NOMO-1 (cell line): ENCODE measurements at regions not wholly inside any gene's neighbourhood (a gene's known extent, or its start where the extent isn't known, plus 50 kb on each side); places are given as distances from the start of the nearest gene placed in this dataset.

ENCODE experiments used
- DNase-seq, 2 experiments: peaks; one replicate each; lab custom pipeline; 2025; ENCODE audit not compliant: unreplicated experiment in 2 of 2; lab: John Stamatoyannopoulos, UW

- no peak for DNase-seq
Measured at GRCh38 chr18:78675231-78675630, 304.4 kb upstream of the SALL3 start.

GRCh38 chr18:78676622-78677482, 302.8 kb upstream of the SALL3 start:
- no peak for DNase-seq

- no peak for DNase-seq
Measured at GRCh38 chr18:78677483-78678317, 301.9 kb upstream of the SALL3 start.

GRCh38 chr18:78678318-78678695, 301.3 kb upstream of the SALL3 start:
- no peak for DNase-seq

- DNase-seq: no peak
Measured at GRCh38 chr18:78679031-78679430, 300.6 kb upstream of the SALL3 start.

- no peak for DNase-seq
Measured at GRCh38 chr18:78679613-78680260, 299.9 kb upstream of the SALL3 start.

- no peak for DNase-seq
Measured at GRCh38 chr18:78681396-78681795, 298.2 kb upstream of the SALL3 start.

GRCh38 chr18:78681934-78682333, 297.7 kb upstream of the SALL3 start:
- no peak for DNase-seq

GRCh38 chr18:78682716-78683115, 296.9 kb upstream of the SALL3 start:
- no peak for DNase-seq

GRCh38 chr18:78683191-78684010, 296.2 kb upstream of the SALL3 start:
- DNase-seq: no peak

- no peak for DNase-seq
Measured at GRCh38 chr18:78685250-78685979, 294.2 kb upstream of the SALL3 start.

- no peak for DNase-seq
Measured at GRCh38 chr18:78685980-78686530, 293.6 kb upstream of the SALL3 start.

GRCh38 chr18:78686976-78687685, 292.5 kb upstream of the SALL3 start:
- DNase-seq: no peak

- DNase-seq: no peak
Measured at GRCh38 chr18:78687736-78688135, 291.9 kb upstream of the SALL3 start.

- no peak for DNase-seq
Measured at GRCh38 chr18:78688249-78688648, 291.4 kb upstream of the SALL3 start.

- no peak for DNase-seq
Measured at GRCh38 chr18:78688916-78689315, 290.7 kb upstream of the SALL3 start.

GRCh38 chr18:78689606-78690005, 290.0 kb upstream of the SALL3 start:
- DNase-seq: no peak

- DNase-seq: no peak
Measured at GRCh38 chr18:78692105-78692504, 287.5 kb upstream of the SALL3 start.

- DNase-seq: no peak
Measured at GRCh38 chr18:78693429-78693828, 286.2 kb upstream of the SALL3 start.
